B cell (primary cell): ENCODE measurements at regions not wholly inside any gene's neighbourhood (a gene's known extent, or its start where the extent isn't known, plus 50 kb on each side); places are given as distances from the start of the nearest gene placed in this dataset.

Experiments
- CTCF ChIP-seq: fragments of 200-600 bp; IDR thresholded peaks from one replicate; pipeline ENCODE4 v1.8.0; 2022; ENCODE audit warnings: antibody characterized with exemption, mild to moderate bottlenecking
- EZH2 ChIP-seq: IDR thresholded peaks from 2 replicates; pipeline ENCODE4 v1.6.1; 2012; ENCODE audit warnings: borderline replicate concordance, low read depth, mild to moderate bottlenecking, moderate library complexity, low read length; ENCODE audit not compliant: insufficient read depth, poor library complexity, severe bottlenecking

- no peak for TF ChIP-seq CTCF
- no peak for TF ChIP-seq EZH2
Observed at GRCh38 chr18:64994370-64994769, 756.4 kb upstream of the CDH7 start.
